HG02571 (cell line): ENCODE measurements at regions not wholly inside any gene's neighbourhood (a gene's known extent, or its start where the extent isn't known, plus 50 kb on each side); places are given as distances from the start of the nearest gene placed in this dataset.
"Not testable (repeated sequence)": the region's sequence is repeated elsewhere in the genome, so short reads cannot be mapped to it uniquely, and the experiment has no call there.

Experiments used
- ATAC-seq: cut with Tn5 transposase; IDR thresholded peaks from one replicate; pipeline ENCODE4 v1.9.1; 2021; ENCODE audit warnings: mild to moderate bottlenecking, moderate library complexity; ENCODE audit not compliant: unreplicated experiment

DNA sequence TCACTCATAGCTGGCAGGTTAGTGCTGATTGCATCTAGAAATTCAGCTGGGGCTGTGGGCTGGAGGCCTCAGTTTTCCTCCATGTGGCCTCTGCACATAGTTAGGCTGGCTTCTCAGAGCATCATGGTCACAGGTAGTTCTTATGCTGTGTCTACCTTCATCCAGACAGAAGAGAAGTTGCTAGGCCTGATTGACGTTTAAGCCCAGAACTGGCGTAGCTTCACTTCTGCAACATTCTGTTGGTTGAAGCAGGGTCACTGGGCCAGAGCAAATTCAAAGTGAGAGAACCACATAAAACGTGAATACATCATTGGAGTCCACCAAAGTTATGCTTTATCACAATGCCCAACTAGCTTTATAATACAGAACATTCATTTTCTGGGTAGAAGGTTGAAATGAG, 116.0 kb downstream of the SPP2 start:
- no peak for ATAC-seq

DNA sequence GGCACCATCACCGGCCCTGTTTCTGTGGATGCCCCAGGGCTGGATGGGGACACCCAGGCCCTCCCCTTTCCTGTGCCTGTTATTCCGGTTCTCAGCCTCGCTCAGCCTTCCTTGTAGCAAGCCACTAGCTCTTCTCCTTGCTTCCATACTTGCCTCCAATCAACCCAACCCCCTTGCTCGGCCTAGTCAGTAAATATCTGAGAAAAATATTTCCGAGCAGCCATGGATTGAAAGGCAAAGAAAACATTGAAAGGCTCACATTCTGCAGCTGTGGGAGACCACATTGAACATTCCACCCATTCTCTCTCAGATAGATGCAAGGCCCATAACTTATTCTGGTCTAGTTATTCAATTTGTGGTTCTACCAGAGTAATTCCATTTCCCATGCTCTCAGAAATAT, 114.9 kb downstream of the SPP2 start:
- no peak for ATAC-seq

DNA sequence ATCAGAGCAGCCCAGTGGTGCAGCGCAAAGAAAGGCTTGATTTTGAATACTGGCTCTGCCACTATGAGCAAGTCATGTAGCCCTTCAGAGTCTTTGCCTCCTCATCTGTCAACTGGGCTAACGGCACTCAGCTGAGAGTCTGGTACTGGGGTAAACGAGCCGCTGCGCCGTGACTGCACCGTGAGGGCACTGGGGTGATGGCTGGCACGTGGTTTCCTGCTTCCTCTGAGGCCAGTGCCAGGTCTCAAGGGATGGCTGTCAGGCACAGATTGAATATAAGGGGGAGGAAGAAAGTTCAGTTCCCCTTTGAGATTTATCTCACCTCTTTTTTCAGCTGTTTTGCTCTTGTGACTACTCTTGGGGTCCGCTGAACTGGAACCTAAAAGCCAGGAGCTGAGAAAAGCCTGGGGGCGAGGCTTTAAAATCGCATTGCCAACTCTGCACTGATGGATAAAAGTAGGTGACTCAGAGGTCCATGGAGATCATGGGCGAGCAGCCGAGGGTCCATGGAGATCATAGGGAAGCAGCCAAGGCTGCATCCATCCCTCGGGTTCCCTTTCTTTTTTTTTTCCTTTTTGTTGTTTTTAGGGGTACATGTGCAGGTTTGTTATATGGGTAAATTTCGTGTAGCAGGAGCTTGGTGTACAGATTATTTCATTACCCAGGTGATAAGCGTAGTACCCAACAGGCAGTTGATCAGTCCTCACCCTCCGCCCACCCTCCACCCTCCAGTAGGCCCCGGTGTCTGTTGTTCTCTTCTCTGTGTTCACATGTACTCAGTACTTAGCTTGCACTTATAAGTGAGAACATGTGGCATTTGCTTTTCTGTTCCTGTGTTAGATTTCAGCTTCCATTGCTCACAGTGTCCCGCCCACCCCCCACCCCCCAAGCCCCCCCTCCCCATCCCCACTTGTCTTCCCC, 114.3 kb downstream of the SPP2 start:
- no peak for ATAC-seq

DNA sequence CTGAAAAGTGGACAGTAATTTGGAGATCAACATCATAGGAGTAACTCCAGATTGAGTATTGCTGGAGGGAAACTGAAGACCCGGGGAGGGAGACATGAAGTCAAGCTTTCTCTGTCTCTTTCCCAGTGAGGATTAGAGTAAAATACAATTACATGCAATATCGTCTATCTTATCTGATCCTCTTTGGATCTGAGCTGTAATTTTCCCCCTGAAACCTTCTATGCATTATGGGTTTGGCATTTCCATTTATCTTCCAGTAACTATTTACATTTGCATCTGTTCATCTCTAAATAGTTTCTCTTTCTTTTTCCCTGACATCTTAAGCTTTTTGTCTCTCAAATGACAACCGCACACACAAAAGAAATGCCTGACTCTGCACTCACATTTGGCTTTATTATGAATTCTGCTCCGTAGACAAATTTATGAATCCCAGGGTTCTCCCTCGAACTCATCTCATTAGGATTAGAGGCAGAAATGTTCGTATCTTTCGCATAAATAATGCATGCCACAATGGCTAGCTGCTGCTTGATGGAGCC, 113.1 kb downstream of the SPP2 start:
- ATAC-seq = no peak

DNA sequence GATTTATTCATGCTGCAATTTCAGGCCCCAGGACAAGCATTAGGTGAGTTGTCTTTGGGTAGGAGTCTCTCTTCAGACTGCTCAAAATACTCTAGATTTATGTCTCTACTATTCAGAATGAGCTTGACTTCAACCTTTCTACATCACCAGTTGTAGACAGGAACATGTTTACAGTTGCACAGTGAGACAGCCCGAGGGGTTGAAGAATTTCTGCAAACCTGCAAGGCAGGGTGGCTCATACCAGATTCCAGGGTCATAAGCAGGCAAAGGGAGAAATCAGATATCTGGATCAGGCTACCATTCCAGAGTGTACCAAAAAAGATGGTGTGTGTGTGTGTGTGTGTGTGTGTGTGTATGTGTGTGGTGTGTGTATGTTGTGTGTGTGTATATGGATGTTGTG, 112.4 kb downstream of the SPP2 start:
- no peak for ATAC-seq

DNA sequence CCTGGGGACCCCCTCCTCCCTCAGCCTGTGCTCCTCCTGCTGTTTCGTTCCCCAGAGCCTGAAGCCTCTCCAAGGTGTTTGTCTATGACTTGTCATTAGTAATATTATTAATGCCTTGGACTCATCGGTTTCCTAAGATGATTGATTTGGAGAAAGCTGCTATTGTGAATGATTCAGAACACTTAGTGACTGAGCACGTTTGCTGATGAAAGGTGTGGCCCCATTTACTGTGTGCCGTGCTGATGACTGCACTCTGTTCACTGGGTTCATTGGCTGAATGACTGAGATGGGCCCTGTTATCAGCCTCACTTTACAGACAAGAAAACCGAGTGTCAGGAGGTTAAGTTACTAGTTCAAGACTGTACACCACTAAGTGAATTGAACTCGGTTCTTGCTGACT, 111.4 kb downstream of the SPP2 start:
- ATAC-seq = no peak

DNA sequence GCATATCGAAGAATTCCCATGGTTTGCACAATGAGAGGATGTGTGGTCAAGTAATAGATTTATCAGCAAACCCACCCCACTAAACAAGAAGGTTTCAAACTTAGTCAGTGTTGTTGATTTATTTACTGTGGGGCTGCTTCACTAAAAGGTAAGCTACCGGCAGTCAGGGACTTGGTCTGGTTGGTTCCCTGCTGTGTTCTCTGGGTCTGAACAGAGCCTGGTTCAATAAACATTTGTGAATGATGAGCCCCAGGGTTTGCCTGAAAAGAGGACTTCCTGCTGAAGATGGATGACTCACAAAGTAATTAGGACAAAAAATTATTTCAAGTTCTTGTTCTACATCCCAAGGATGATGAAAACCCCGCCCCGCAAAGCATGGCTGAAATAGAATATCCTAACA, 108.3 kb downstream of the SPP2 start:
- no peak for ATAC-seq

DNA sequence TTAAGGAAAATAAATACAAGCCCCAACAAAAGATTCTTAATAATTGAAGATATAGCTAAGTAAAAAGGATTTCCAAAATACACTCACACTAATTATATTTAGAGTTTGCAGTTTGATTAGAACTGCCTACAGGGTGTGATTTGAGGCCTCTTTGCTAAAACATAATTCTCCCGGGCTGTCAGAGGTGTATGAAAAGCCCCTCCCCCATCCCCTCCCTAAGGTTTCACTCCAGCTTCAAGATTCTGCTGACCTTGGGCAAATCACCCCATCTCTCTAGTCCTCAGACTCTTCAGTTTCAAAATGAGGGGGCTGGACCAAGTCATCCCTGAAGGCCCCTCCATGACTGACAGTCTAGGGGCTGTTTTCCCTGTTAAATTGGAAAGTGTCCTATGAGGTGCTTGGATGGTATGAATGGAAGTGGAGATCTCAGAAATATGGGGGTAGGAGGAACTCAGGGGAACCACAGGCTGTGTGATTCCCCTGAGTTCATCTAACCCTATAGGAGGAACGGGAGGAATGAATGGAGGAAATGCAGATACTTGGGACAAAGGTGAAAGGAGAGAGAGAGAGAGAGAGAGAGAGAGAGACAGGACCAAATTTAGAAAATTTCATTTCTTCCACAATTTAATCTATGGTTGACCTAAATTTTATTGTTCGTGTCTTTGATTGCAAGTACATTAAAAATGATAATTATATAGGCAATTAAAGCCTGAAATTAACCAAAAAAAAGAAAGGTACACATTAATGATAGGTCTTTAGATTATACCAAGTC, 107.5 kb downstream of the SPP2 start:
- no peak for ATAC-seq

DNA sequence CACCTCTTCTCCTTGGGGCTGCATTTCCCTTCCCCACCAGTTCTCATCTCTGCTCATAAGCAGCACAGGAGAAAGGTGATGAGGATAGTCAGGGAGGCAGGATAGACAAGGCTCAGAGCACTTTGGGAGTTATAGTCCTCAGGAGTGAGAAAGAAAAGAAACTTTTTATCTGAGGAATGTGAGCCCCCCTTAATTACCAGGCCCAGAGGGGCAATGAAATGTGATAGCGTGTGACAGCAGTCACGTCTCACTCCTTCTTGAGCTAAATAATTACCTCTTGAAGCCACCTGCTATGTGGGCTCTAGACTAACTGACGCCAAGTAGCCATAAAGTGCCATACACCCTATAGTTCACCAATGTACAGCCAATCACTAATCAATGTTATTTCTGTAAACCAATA, 105.8 kb downstream of the SPP2 start:
- no peak for ATAC-seq

DNA sequence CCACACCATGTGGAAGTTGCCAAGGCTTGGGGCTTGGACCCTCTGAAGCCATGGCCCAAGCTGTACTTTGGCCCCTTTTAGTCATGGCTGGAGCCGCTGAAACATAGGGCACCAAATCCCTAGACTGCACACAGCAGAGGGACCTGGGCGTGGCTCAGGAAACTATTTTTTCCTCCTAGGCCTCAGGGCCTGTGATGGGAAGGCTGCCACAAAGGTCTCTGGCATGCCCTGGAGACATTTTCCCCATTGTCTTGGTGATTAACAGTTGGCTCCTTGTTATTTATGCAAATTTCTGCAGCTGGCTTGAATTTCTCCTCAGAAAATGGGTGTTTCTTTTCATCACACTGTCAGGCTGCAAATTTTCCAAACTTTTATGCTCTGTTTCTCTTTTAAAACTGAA, 102.3 kb downstream of the SPP2 start:
- not testable (repeated sequence) for ATAC-seq

DNA sequence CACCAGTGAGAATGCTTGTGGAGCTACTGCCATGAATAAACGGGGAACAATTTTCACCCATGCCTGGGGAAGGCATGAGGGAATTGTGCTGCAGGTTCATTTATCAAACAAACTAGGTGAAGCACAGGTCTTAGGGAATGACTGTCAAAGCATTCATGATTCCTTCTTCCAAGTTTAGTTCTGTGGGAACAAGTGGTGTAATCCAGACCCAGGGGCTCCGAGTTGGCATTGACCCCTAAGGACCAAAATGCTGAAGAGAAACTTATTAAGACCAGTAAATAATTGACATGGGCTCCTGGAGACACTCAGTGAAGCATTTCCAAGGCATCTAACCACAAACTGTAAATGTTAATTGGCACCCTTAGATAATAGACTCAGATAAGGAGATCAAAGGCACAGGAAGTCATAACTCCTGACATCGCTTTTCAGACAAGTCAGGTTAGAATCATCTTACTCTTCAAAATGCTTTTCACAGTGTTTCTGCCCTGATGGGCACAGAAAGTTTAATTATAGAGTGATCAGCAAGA, 96.9 kb downstream of the SPP2 start:
- no peak for ATAC-seq

DNA sequence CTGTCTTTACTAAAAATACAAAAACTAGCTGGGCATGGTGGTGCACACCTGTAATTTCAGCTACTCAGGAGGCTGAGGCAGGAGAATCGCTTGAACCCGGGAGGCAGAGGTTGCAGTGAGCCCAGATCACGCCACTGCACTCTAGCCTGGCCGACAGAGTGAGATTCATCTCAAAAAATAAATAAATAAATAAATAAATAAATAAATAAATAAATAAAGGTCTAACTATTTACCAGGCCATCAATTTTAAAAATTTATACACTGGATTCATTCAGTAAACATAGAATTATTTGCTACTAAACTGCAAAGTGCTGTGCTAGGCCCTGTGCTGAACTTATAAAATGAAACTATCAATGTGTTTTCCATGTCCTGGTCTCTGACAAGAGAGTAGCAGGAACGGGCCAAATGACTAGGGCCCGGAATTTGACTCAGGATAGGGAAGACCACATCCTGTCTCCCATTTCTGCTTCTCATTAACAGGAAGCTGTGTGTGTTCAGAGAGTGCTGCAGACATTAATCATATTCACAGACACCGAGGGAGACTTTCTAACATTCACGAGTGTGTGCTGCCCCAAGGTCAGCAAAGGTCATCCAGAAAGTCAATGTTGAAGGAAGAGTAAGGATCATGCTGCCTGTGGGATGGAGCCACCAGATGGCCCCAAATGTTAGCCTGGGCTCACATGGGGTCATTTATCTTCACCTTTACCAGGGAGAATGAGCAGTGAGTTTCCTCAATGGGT, 95.8 kb downstream of the SPP2 start:
- ATAC-seq = no peak

DNA sequence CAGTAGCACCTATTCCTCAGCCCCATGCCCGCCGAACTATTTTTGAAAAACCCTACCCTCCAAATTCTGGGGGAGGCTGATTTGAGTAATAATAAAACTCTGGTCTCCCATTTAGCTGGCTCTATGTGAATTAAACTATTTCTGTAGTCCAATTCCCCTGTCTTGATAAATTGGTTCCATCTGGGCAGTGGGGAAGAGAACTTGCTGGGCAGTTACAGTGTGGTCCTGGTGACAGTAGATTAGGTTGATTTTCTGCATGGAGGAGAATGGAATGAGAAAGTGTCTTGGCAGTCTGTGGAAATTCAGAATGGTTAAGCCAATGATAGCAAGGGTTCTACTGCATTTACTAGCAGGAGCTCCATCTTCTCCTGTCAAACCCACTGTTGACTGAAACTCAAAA, 95.0 kb downstream of the SPP2 start:
- ATAC-seq = no peak

DNA sequence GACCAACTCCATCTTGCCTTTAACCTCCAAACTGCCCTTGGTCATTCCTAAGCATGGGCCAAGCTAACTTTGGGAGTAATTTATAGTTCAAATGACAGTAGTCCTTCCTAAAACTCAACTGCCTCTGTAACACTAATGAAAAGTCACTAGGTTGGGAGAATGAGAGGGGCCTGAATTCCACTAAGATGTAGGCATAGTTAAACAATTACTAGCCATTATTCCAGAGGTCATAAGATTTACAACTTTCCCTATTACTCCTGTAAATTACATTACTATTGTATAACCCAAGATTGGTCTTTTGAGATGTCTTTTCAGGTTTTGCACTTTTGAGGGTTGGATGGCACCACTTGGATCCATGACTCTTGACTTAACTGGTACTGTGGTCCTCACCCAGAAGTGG, 94.6 kb downstream of the SPP2 start:
- no peak for ATAC-seq

DNA sequence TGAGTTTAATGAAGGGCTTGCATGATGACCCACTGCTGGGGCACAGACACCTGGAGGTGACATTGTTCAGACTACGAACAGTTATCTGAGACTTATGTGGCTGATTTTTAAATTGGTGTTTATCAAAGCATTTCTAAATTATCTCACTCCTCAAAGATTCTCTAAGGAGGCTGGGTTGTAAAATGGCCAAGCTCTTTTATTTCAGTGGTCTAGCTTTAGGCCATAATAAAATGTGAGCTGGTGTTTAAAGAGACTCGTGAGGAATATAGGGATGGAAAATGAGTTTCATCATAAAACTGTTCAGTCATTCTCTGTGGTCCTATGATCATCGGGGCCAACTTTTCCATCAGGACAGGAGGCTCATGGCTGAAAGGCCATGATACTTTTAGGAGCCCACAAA, 93.4 kb downstream of the SPP2 start:
- no peak for ATAC-seq

DNA sequence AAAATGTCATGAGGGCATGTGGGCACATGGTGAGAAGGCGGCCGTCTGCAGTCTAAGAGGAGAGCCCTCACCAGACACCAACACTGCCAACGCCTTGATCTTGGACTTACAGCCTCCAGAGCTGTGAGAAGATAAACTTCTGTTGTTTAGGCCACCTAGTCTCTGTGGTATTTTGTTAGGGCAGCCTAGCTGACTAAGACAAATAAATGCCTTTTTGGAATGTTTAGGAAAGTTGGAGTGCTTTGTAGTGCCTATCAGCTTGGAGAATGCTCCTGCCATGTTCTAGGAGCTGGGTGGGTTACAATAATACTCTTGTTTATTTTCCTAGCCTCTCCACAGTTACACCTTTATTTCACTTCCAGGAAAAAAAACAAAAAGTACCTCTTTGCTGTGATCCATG, 92.0 kb downstream of the SPP2 start:
- ATAC-seq = no peak

DNA sequence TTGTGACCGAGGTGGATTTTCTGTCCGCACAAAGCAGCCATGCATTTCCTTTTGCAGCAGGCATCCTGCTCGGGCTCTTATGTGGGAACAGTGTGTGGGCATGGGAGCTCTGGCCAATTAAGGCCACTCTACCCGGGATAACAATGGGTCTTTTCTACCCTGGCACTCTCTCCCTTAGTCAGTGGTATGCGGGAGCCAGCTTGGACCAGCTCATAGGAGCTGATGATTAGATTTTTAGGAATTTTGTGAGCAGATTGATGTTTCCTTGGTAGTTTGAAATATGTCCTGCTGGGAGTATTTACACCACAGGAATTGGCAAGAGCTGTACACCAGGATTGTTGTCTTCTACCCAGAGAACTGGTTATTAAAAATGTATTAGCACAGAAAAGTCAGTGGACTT, 89.3 kb downstream of the SPP2 start:
- ATAC-seq = no peak

DNA sequence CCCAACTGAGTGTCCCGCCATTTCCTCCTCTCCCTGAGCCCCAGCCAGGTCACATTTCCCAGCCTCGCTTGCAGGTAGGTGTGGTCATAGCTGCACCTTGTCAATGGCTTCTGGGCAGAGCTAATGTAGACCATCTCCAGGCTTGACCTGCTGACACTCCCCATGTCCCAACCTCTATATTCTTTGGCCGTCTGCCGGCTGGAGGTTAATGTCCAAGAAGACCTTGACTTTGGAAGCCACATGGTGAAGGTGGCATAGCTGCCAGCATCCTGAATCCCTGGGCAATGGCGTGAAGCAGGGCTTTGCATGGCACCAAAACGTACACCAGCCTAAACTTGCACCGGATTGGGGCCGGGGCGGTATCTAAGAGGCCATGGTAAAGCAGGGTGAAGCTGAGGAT, 88.3 kb downstream of the SPP2 start:
- ATAC-seq = no peak

DNA sequence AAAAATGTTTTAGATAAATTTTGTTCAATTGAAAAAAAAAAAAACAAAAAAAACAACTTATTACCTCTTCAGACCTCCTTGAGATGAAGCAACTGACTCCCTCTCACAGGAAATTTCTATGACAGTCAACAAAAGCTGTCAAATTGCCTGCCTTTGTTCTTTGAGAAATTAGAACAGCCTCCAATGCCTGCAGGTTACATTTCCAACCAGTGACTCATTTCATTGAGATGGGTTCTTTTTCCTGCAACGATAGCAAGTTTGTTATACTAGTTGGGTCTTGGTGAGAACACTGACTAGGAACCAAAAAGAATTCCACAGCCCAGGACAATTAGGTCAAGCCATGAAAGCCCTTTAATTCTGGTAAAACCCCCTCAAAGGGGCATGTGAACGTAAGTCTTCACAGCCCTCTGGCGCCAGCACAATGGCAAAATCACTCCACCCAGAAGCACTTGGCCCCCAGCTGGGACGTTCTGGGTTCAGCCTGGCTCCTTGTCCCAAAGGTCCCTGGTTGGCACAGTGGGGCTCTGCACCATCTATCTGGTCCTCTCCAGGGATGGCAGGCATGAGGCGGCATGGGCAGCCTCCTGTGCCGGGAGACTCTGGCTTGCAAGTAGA, 87.0 kb downstream of the SPP2 start:
- ATAC-seq = no peak

DNA sequence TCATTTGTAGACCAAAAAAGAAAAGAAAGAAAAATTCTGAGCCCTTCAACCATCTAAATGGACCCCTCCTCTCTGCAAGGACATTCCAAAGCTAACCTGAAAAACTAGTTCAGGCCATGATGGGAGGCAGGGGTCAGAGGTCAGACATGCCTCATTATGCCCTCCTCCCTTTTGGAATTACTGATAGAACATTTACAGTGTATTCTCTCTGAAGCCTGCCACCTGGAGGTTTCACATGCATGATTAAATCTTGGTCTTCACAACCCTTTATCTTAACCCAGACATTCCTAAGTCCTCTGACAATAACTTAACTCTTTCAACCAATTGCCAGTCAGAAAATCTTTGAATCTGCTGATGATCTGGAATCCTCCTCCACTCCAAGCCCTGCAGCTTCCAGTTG, 86.0 kb downstream of the SPP2 start:
- ATAC-seq = no peak

DNA sequence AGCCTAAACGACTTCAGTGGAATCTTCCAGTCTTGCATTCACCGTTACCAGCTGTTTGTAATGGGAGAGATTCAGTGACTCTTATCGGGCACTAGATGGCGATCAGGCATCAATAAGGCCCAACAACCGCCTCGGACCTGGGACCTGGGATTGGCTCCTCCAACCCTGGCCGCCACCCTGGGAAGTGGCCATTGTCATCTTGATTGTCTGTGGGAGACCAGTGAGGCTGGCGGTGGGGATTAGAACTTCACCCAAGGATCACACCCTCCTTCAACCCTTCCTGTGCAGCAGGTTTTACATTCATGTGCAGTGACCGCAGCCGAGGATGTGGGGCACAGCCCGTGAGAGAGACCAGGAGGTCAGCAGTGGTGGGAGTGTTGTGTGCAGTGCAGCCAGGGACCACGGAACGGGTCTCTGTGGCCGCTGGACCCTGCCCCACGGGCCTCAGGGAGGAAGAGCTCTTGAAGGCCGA, 85.3 kb downstream of the SPP2 start:
- no peak for ATAC-seq
